Endothelial cell of umbilical vein (primary cell): ENCODE measurements at regions not wholly inside any gene's neighbourhood (a gene's known extent, or its start where the extent isn't known, plus 50 kb on each side); places are given as distances from the start of the nearest gene placed in this dataset.

Experiments
- BruUV-seq: library from RNA; stranded (reverse); fragments of 400-500 nt; replicated peaks from 2 replicates; lab custom pipeline; 2021; lab: Mats Ljungman, UMichigan
- CTCF ChIA-PET: fragments of 300-600, 350-600 bp; sonication (Branson Sonifier 250); formaldehyde crosslinking; loops from one replicate; lab custom pipeline; 2021; ENCODE audit warnings: antibody characterized with exemption, inconsistent platforms; lab: Charles Lee
- POLR2A ChIA-PET: fragments of 300-600, 350-600 bp; sonication (Branson Sonifier 250); formaldehyde crosslinking; loops from one replicate; lab custom pipeline; 2021; ENCODE audit warnings: antibody characterized with exemption, inconsistent platforms; lab: Charles Lee
- DNase-seq: peaks from one replicate; pipeline ENCODE4 v3.0.0-alpha.2; 2011; ENCODE audit warnings: low read depth, low spot score
- FAIRE-seq: peaks from 2 replicates; lab custom pipeline; 2011; peaks lifted over from hg19 to GRCh38; lab: Jason Lieb, UNC
- H2AFZ ChIP-seq: 2 replicates; pipeline ENCODE4 v1.6.0; 2012; ENCODE audit warnings: low read depth, low read length, control low read depth, inconsistent platforms
- H3K27ac ChIP-seq: 2 replicates; pipeline ENCODE4 v1.5.1; 2011; ENCODE audit warnings: low read depth, mild to moderate bottlenecking, control low read depth, low read length, moderate library complexity; ENCODE audit not compliant: insufficient read depth
- H3K27me3 ChIP-seq, 2 experiments: 2 replicates each; pipeline versions ENCODE4 v1.6.0 to v1.6.1; 2011; ENCODE audit warnings: low read length in 2 of 2, mixed read lengths in 1 of 2; ENCODE audit not compliant: control insufficient read depth in 2 of 2, insufficient read depth in 2 of 2
- H3K36me3 ChIP-seq, 2 experiments: 2 replicates in 1 of 2; 3 replicates in 1 of 2; pipeline ENCODE4 v1.5.1; 2011; ENCODE audit warnings: low read length in 2 of 2, mild to moderate bottlenecking in 1 of 2, moderate library complexity in 1 of 2; ENCODE audit not compliant: control insufficient read depth in 2 of 2, insufficient read depth in 2 of 2; ENCODE audit errors: extremely low read depth in 1 of 2
- H3K4me1 ChIP-seq: 3 replicates; pipeline ENCODE4 v1.5.1; 2011; ENCODE audit warnings: mild to moderate bottlenecking, low read length; ENCODE audit not compliant: control insufficient read depth, insufficient read depth; ENCODE audit errors: extremely low read depth
- H3K4me2 ChIP-seq: 2 replicates; pipeline ENCODE4 v1.6.1; 2011; ENCODE audit warnings: low read length, control low read depth, mixed read lengths; ENCODE audit not compliant: insufficient read depth
- H3K4me3 ChIP-seq, 3 experiments: fragments of 200-600 bp in 1 of 3; sonication (generic), shearing (Covaris generic) in 1 of 3; replicated peaks in 1 of 3; 2 replicates each; pipeline ENCODE4 v1.5.1; 2011 to 2016; ENCODE audit warnings: control low read depth in 3 of 3, low read length in 3 of 3, mild to moderate bottlenecking in 2 of 3, inconsistent platforms in 1 of 3, low read depth in 1 of 3, moderate library complexity in 1 of 3; ENCODE audit not compliant: insufficient read depth in 1 of 3
- H3K79me2 ChIP-seq: 2 replicates; pipeline ENCODE4 v1.6.0; 2012; ENCODE audit warnings: low read length, inconsistent platforms; ENCODE audit not compliant: control insufficient read depth, insufficient read depth
- H3K9ac ChIP-seq: replicated peaks from 2 replicates; pipeline ENCODE3; 2011; ENCODE audit warnings: low read length, control low read depth; ENCODE audit not compliant: insufficient read depth; ENCODE audit errors: extremely low read depth
- H3K9me1 ChIP-seq: replicated peaks from 3 replicates; pipeline ENCODE4 v1.6.0; 2011; ENCODE audit warnings: mild to moderate bottlenecking, low read length; ENCODE audit not compliant: control insufficient read depth, insufficient read depth; ENCODE audit errors: extremely low read depth
- H3K9me3 ChIP-seq: replicated peaks from 2 replicates; pipeline ENCODE4 v1.5.1; 2012; ENCODE audit warnings: low read length, inconsistent platforms; ENCODE audit not compliant: control insufficient read depth, insufficient read depth
- H4K20me1 ChIP-seq: replicated peaks from 2 replicates; pipeline ENCODE3; 2011; ENCODE audit warnings: mild to moderate bottlenecking, low read length; ENCODE audit not compliant: control insufficient read depth, insufficient read depth; ENCODE audit errors: extremely low read depth
- EZH2 ChIP-seq: IDR thresholded peaks from 2 replicates; pipeline ENCODE4 v1.6.1; 2012; ENCODE audit warnings: borderline replicate concordance, low read depth, mild to moderate bottlenecking, moderate library complexity, low read length, inconsistent platforms; ENCODE audit not compliant: severe bottlenecking
- FOS ChIP-seq: IDR thresholded peaks from 2 replicates; pipeline ENCODE4 v1.6.1; 2011; ENCODE audit warnings: mild to moderate bottlenecking, low read length, moderate library complexity, borderline replicate concordance; ENCODE audit not compliant: insufficient read depth
- GATA2 ChIP-seq: IDR thresholded peaks from 2 replicates; pipeline ENCODE4 v1.7.0; 2011; ENCODE audit warnings: low read depth, mild to moderate bottlenecking, moderate library complexity, mixed read lengths, low read length; ENCODE audit not compliant: insufficient read length, insufficient read depth
- MYC ChIP-seq: IDR thresholded peaks from one replicate; pipeline ENCODE4 v1.6.1; 2011; ENCODE audit warnings: mild to moderate bottlenecking, low read depth, low read length
- POLR2A ChIP-seq: IDR thresholded peaks from 2 replicates; pipeline ENCODE4 v1.6.1; 2012; ENCODE audit warnings: low read depth, mild to moderate bottlenecking, control low read depth, low read length
- POLR2AphosphoS5 ChIP-seq: IDR thresholded peaks from 2 replicates; pipeline ENCODE4 v1.6.1; 2012; ENCODE audit warnings: low read depth, mild to moderate bottlenecking, control low read depth, low read length, moderate library complexity; ENCODE audit not compliant: insufficient read depth
- dilution Hi-C: fragments of 300-500 bp; cut with MboI; formaldehyde crosslinking; loops from one replicate; pipeline ENCODE4 v1.15.0; 2019; ENCODE audit warnings: low sequenced_read_pairs; ENCODE audit not compliant: extremely low pct_ligation_motif_present
- intact Hi-C: fragments of 100-400 bp; cut with micrococcal nuclease; formaldehyde crosslinking; loops from one replicate; pipeline ENCODE4 v1.10.0; 2022
- TF ChIP-seq, protein P1 (sequence below), 2 donors: IDR thresholded peaks; 1 replicate in 1 of 2; 2 replicates in 1 of 2; pipeline ENCODE4 v1.5.1; 2011; ENCODE audit warnings: low read length in 2 of 2, mild to moderate bottlenecking in 2 of 2, moderate library complexity in 2 of 2, control low read depth in 1 of 2, inconsistent platforms in 1 of 2, low read depth in 1 of 2; ENCODE audit not compliant: insufficient read depth in 1 of 2; ENCODE audit errors: extremely low read depth in 1 of 2
- TF ChIP-seq, protein P2 (sequence below): IDR thresholded peaks from 2 replicates; pipeline ENCODE4 v1.6.1; 2011; ENCODE audit not compliant: insufficient read depth, insufficient read length

DNA sequence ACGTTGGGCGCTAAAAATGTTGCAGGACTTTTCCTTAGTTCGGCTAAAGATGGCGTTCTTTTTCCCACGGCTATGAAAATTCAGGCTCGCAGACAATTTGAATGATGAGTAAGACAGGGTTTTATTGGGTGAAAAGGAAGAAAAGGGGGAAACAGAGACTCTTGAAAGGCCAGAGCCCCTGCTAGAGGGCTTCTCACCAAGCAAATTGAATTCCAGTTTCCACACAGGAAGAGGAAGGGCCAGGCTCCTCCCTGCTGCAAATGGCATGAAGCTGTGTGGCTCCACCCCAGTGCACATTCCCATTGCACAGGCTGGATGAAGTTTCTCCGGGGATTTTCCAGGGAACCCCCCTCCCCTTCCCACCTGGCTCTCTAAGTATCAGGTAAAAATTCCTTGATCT lies 210.9 kb downstream of the KLHL4 start:
- H3K4me1 ChIP-seq, result no peaks in the 10 kb centered on the region
- POLR2A ChIA-PET, result no interaction called here
- dilution Hi-C loops (no loop called here), intact Hi-C loops (no loop called here)
- TF ChIP-seq POLR2AphosphoS5 (no peak), EZH2 (no peak), GATA2 (no peak), FOS (no peak), POLR2A (no peak), MYC (no peak)
- TF ChIP-seq, protein P1, sequence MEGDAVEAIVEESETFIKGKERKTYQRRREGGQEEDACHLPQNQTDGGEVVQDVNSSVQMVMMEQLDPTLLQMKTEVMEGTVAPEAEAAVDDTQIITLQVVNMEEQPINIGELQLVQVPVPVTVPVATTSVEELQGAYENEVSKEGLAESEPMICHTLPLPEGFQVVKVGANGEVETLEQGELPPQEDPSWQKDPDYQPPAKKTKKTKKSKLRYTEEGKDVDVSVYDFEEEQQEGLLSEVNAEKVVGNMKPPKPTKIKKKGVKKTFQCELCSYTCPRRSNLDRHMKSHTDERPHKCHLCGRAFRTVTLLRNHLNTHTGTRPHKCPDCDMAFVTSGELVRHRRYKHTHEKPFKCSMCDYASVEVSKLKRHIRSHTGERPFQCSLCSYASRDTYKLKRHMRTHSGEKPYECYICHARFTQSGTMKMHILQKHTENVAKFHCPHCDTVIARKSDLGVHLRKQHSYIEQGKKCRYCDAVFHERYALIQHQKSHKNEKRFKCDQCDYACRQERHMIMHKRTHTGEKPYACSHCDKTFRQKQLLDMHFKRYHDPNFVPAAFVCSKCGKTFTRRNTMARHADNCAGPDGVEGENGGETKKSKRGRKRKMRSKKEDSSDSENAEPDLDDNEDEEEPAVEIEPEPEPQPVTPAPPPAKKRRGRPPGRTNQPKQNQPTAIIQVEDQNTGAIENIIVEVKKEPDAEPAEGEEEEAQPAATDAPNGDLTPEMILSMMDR (IDR thresholded peaks at IDR 0.05; ENCODE audit: extremely low read depth in 1 of 2, insufficient read depth in 1 of 2, low read depth in 1 of 2, low read length in 2 of 2), result no peak
- TF ChIP-seq, protein P2, sequence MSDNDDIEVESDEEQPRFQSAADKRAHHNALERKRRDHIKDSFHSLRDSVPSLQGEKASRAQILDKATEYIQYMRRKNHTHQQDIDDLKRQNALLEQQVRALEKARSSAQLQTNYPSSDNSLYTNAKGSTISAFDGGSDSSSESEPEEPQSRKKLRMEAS, result no peak
- no peak overlapping the region for H3K4me2 ChIP-seq
- no peak for FAIRE-seq
- H3K9me1 ChIP-seq, result no peaks in the 10 kb centered on the region
- BruUV-seq, result no TSS peak
- H3K27me3 ChIP-seq, result no peaks in the 10 kb centered on the region
- no peaks in the 10 kb centered on the region for H3K36me3 ChIP-seq
- H4K20me1 ChIP-seq, result no peaks in the 10 kb centered on the region
- H3K79me2 ChIP-seq, result no peaks in the 10 kb centered on the region
- no peak for DNase-seq
- CTCF ChIA-PET, result no interaction called here
- no peak overlapping the region for H3K4me3 ChIP-seq
- H3K9ac ChIP-seq, result no peak overlapping the region
- H3K27ac ChIP-seq, result no peak overlapping the region
- no peak overlapping the region for H2AFZ ChIP-seq
- no peaks in the 10 kb centered on the region for H3K9me3 ChIP-seq
